IMR-90 (cell line): ENCODE measurements at regions not wholly inside any gene's neighbourhood (a gene's known extent, or its start where the extent isn't known, plus 50 kb on each side); places are given as distances from the start of the nearest gene placed in this dataset.

ENCODE experiments used
- BHLHE40 ChIP-seq: fragments of 150-350 bp; IDR thresholded peaks from 2 replicates; pipeline ENCODE4 v1.6.1; 2016; ENCODE audit warnings: mild to moderate bottlenecking, low read depth, low read length
- CHD1 ChIP-seq: IDR thresholded peaks from 2 replicates; pipeline ENCODE4 v1.6.1; 2012; ENCODE audit warnings: low read depth, low read length, improper control_type of control experiment
- ELK1 ChIP-seq: fragments of 150-350 bp; IDR thresholded peaks from 2 replicates; pipeline ENCODE4 v1.6.1; 2016; ENCODE audit warnings: low read depth, mild to moderate bottlenecking, low read length, moderate library complexity, borderline replicate concordance
- FOS ChIP-seq: fragments of 150-350 bp; IDR thresholded peaks from 2 replicates; pipeline ENCODE4 v1.6.1; 2016; ENCODE audit warnings: low read depth, low read length
- MXI1 ChIP-seq: IDR thresholded peaks from 2 replicates; pipeline ENCODE4 v1.6.1; 2012; ENCODE audit warnings: low read depth, mild to moderate bottlenecking, low read length, moderate library complexity, borderline replicate concordance
- POLR2A ChIP-seq: IDR thresholded peaks from 2 replicates; pipeline ENCODE4 v1.6.1; 2012; ENCODE audit warnings: mild to moderate bottlenecking, low read depth, low read length
- RAD21 ChIP-seq: IDR thresholded peaks from 2 replicates; pipeline ENCODE4 v1.6.1; 2012; ENCODE audit warnings: low read length, improper control_type of control experiment
- SMC3 ChIP-seq: fragments of 150-350 bp; IDR thresholded peaks from 2 replicates; pipeline ENCODE4 v1.6.1; 2016; ENCODE audit warnings: low read depth, mild to moderate bottlenecking, antibody characterized with exemption, low read length, moderate library complexity
- TF ChIP-seq, protein P1 (sequence below): conservative IDR thresholded peaks from 2 replicates; pipeline ENCODE4 v1.5.1; 2012; ENCODE audit warnings: mild to moderate bottlenecking, low read depth, low read length, improper control_type of control experiment

DNA sequence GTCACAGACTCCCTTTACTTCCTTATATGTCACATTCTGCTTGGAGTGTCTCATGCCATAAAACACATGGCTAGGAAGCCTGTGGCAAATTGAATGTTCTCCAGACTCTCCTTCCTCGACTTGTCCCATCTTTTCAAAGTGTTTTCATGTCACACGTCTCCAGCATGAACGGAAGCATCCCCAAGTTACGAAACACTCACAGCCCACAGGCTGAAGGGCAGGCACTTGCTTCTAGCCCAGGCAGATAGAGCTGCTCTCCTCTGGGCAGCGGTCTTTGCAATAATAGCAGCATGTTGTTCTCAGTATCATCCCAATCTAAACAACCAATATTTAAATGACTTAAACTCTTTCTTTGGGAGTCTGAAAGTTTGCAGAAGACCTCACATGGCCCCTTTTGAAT lies 85.3 kb upstream of the ADAMTS9 start:
- TF ChIP-seq, protein P1, sequence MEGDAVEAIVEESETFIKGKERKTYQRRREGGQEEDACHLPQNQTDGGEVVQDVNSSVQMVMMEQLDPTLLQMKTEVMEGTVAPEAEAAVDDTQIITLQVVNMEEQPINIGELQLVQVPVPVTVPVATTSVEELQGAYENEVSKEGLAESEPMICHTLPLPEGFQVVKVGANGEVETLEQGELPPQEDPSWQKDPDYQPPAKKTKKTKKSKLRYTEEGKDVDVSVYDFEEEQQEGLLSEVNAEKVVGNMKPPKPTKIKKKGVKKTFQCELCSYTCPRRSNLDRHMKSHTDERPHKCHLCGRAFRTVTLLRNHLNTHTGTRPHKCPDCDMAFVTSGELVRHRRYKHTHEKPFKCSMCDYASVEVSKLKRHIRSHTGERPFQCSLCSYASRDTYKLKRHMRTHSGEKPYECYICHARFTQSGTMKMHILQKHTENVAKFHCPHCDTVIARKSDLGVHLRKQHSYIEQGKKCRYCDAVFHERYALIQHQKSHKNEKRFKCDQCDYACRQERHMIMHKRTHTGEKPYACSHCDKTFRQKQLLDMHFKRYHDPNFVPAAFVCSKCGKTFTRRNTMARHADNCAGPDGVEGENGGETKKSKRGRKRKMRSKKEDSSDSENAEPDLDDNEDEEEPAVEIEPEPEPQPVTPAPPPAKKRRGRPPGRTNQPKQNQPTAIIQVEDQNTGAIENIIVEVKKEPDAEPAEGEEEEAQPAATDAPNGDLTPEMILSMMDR, result no peak
- TF ChIP-seq FOS (no peak), BHLHE40 (no peak), POLR2A (no peak), RAD21 (no peak), SMC3 (no peak), MXI1 (no peak), CHD1 (no peak), ELK1 (no peak)
